Endothelial cell of umbilical vein (primary cell): ENCODE measurements at regions not wholly inside any gene's neighbourhood (a gene's known extent, or its start where the extent isn't known, plus 50 kb on each side); places are given as distances from the start of the nearest gene placed in this dataset.

ENCODE experiments used
- BruUV-seq: library from RNA; stranded (reverse); fragments of 400-500 nt; replicated peaks from 2 replicates; lab custom pipeline; 2021; lab: Mats Ljungman, UMichigan
- CTCF ChIA-PET: fragments of 300-600, 350-600 bp; sonication (Branson Sonifier 250); formaldehyde crosslinking; loops from one replicate; lab custom pipeline; 2021; ENCODE audit warnings: antibody characterized with exemption, inconsistent platforms; lab: Charles Lee
- POLR2A ChIA-PET: fragments of 300-600, 350-600 bp; sonication (Branson Sonifier 250); formaldehyde crosslinking; loops from one replicate; lab custom pipeline; 2021; ENCODE audit warnings: antibody characterized with exemption, inconsistent platforms; lab: Charles Lee
- DNase-seq: peaks from one replicate; pipeline ENCODE4 v3.0.0-alpha.2; 2011; ENCODE audit warnings: low read depth, low spot score
- FAIRE-seq: peaks from 2 replicates; lab custom pipeline; 2011; peaks lifted over from hg19 to GRCh38; lab: Jason Lieb, UNC
- H2AFZ ChIP-seq: 2 replicates; pipeline ENCODE4 v1.6.0; 2012; ENCODE audit warnings: low read depth, low read length, control low read depth, inconsistent platforms
- H3K27ac ChIP-seq: 2 replicates; pipeline ENCODE4 v1.5.1; 2011; ENCODE audit warnings: low read depth, mild to moderate bottlenecking, control low read depth, low read length, moderate library complexity; ENCODE audit not compliant: insufficient read depth
- H3K27me3 ChIP-seq, 2 experiments: 2 replicates each; pipeline versions ENCODE4 v1.6.0 to v1.6.1; 2011; ENCODE audit warnings: low read length in 2 of 2, mixed read lengths in 1 of 2; ENCODE audit not compliant: control insufficient read depth in 2 of 2, insufficient read depth in 2 of 2
- H3K36me3 ChIP-seq, 2 experiments: 2 replicates in 1 of 2; 3 replicates in 1 of 2; pipeline ENCODE4 v1.5.1; 2011; ENCODE audit warnings: low read length in 2 of 2, mild to moderate bottlenecking in 1 of 2, moderate library complexity in 1 of 2; ENCODE audit not compliant: control insufficient read depth in 2 of 2, insufficient read depth in 2 of 2; ENCODE audit errors: extremely low read depth in 1 of 2
- H3K4me1 ChIP-seq: 3 replicates; pipeline ENCODE4 v1.5.1; 2011; ENCODE audit warnings: mild to moderate bottlenecking, low read length; ENCODE audit not compliant: control insufficient read depth, insufficient read depth; ENCODE audit errors: extremely low read depth
- H3K4me2 ChIP-seq: 2 replicates; pipeline ENCODE4 v1.6.1; 2011; ENCODE audit warnings: low read length, control low read depth, mixed read lengths; ENCODE audit not compliant: insufficient read depth
- H3K4me3 ChIP-seq, 3 experiments: fragments of 200-600 bp in 1 of 3; sonication (generic), shearing (Covaris generic) in 1 of 3; replicated peaks in 1 of 3; 2 replicates each; pipeline ENCODE4 v1.5.1; 2011 to 2016; ENCODE audit warnings: control low read depth in 3 of 3, low read length in 3 of 3, mild to moderate bottlenecking in 2 of 3, inconsistent platforms in 1 of 3, low read depth in 1 of 3, moderate library complexity in 1 of 3; ENCODE audit not compliant: insufficient read depth in 1 of 3
- H3K79me2 ChIP-seq: 2 replicates; pipeline ENCODE4 v1.6.0; 2012; ENCODE audit warnings: low read length, inconsistent platforms; ENCODE audit not compliant: control insufficient read depth, insufficient read depth
- H3K9ac ChIP-seq: replicated peaks from 2 replicates; pipeline ENCODE3; 2011; ENCODE audit warnings: low read length, control low read depth; ENCODE audit not compliant: insufficient read depth; ENCODE audit errors: extremely low read depth
- H3K9me1 ChIP-seq: replicated peaks from 3 replicates; pipeline ENCODE4 v1.6.0; 2011; ENCODE audit warnings: mild to moderate bottlenecking, low read length; ENCODE audit not compliant: control insufficient read depth, insufficient read depth; ENCODE audit errors: extremely low read depth
- H3K9me3 ChIP-seq: replicated peaks from 2 replicates; pipeline ENCODE4 v1.5.1; 2012; ENCODE audit warnings: low read length, inconsistent platforms; ENCODE audit not compliant: control insufficient read depth, insufficient read depth
- H4K20me1 ChIP-seq: replicated peaks from 2 replicates; pipeline ENCODE3; 2011; ENCODE audit warnings: mild to moderate bottlenecking, low read length; ENCODE audit not compliant: control insufficient read depth, insufficient read depth; ENCODE audit errors: extremely low read depth
- CTCF ChIP-seq, 2 donors: IDR thresholded peaks; 1 replicate in 1 of 2; 2 replicates in 1 of 2; pipeline ENCODE4 v1.5.1; 2011; ENCODE audit warnings: low read length in 2 of 2, mild to moderate bottlenecking in 2 of 2, moderate library complexity in 2 of 2, control low read depth in 1 of 2, inconsistent platforms in 1 of 2, low read depth in 1 of 2; ENCODE audit not compliant: insufficient read depth in 1 of 2; ENCODE audit errors: extremely low read depth in 1 of 2
- EZH2 ChIP-seq: IDR thresholded peaks from 2 replicates; pipeline ENCODE4 v1.6.1; 2012; ENCODE audit warnings: borderline replicate concordance, low read depth, mild to moderate bottlenecking, moderate library complexity, low read length, inconsistent platforms; ENCODE audit not compliant: severe bottlenecking
- FOS ChIP-seq: IDR thresholded peaks from 2 replicates; pipeline ENCODE4 v1.6.1; 2011; ENCODE audit warnings: mild to moderate bottlenecking, low read length, moderate library complexity, borderline replicate concordance; ENCODE audit not compliant: insufficient read depth
- GATA2 ChIP-seq: IDR thresholded peaks from 2 replicates; pipeline ENCODE4 v1.7.0; 2011; ENCODE audit warnings: low read depth, mild to moderate bottlenecking, moderate library complexity, mixed read lengths, low read length; ENCODE audit not compliant: insufficient read length, insufficient read depth
- JUN ChIP-seq: IDR thresholded peaks from 2 replicates; pipeline ENCODE4 v1.6.1; 2011; ENCODE audit warnings: borderline replicate concordance, low read depth; ENCODE audit not compliant: insufficient read length, insufficient read depth
- MAX ChIP-seq: IDR thresholded peaks from 2 replicates; pipeline ENCODE4 v1.6.1; 2011; ENCODE audit not compliant: insufficient read depth, insufficient read length
- MYC ChIP-seq: IDR thresholded peaks from one replicate; pipeline ENCODE4 v1.6.1; 2011; ENCODE audit warnings: mild to moderate bottlenecking, low read depth, low read length
- POLR2A ChIP-seq: IDR thresholded peaks from 2 replicates; pipeline ENCODE4 v1.6.1; 2012; ENCODE audit warnings: low read depth, mild to moderate bottlenecking, control low read depth, low read length
- POLR2AphosphoS5 ChIP-seq: IDR thresholded peaks from 2 replicates; pipeline ENCODE4 v1.6.1; 2012; ENCODE audit warnings: low read depth, mild to moderate bottlenecking, control low read depth, low read length, moderate library complexity; ENCODE audit not compliant: insufficient read depth
- dilution Hi-C: fragments of 300-500 bp; cut with MboI; formaldehyde crosslinking; loops from one replicate; pipeline ENCODE4 v1.15.0; 2019; ENCODE audit warnings: low sequenced_read_pairs; ENCODE audit not compliant: extremely low pct_ligation_motif_present
- intact Hi-C: fragments of 100-400 bp; cut with micrococcal nuclease; formaldehyde crosslinking; loops from one replicate; pipeline ENCODE4 v1.10.0; 2022

GRCh38 chr12:58767496-58767895 is 152.8 kb downstream of the LRIG3 start:
- no peak overlapping the region for H3K4me2 ChIP-seq
- ChIA-PET CTCF (no interaction called here), POLR2A (no interaction called here)
- no peak overlapping the region for H2AFZ ChIP-seq
- H3K9ac ChIP-seq = no peak overlapping the region
- no peak overlapping the region for H3K27ac ChIP-seq
- no peaks in the 10 kb centered on the region for H3K79me2 ChIP-seq
- H3K4me3 ChIP-seq = no peak overlapping the region
- no peak for FAIRE-seq
- no peaks in the 10 kb centered on the region for H3K9me3 ChIP-seq
- dilution Hi-C loops = no loop called here
- no peak for TF ChIP-seq POLR2AphosphoS5
- TF ChIP-seq POLR2A = no peak
- TF ChIP-seq MAX = no peak
- DNase-seq = no peak
- no TSS peak for BruUV-seq
- H3K27me3 ChIP-seq = peaks cover 0 to 1% of the 10 kb centered on the region in 2 experiments
- H3K36me3 ChIP-seq = no peaks in the 10 kb centered on the region
- no peaks in the 10 kb centered on the region for H4K20me1 ChIP-seq
- no peaks in the 10 kb centered on the region for H3K4me1 ChIP-seq
- intact Hi-C loops = no loop called here
- H3K9me1 ChIP-seq = no peaks in the 10 kb centered on the region

- H3K9me3 ChIP-seq = no peaks in the 10 kb centered on the region
- no peaks in the 10 kb centered on the region for H3K9me1 ChIP-seq
- H2AFZ ChIP-seq = no peak overlapping the region
- no peak overlapping the region for H3K4me2 ChIP-seq
- FAIRE-seq = no peak
- intact Hi-C loops (no loop called here), dilution Hi-C loops (no loop called here)
- no peak overlapping the region for H3K4me3 ChIP-seq
- no peaks in the 10 kb centered on the region for H3K79me2 ChIP-seq
- ChIA-PET CTCF (interaction anchor here (0.9 to 2.6 kb wide), 2 partner anchors 20 to 30 kb away, joined by 3 to 10 read pairs; no protein-coding TSS in a partner anchor), POLR2A (no interaction called here)
- no peak overlapping the region for H3K9ac ChIP-seq
- TF ChIP-seq MYC = no peak
- TF ChIP-seq JUN = no peak
- no peak for TF ChIP-seq FOS
- TF ChIP-seq CTCF (IDR thresholded peaks at IDR 0.05; ENCODE audit: extremely low read depth in 1 of 2, insufficient read depth in 1 of 2, low read depth in 1 of 2, low read length in 2 of 2) = no peak
- no peak for TF ChIP-seq GATA2
- TF ChIP-seq POLR2A = no peak
- no peak for TF ChIP-seq POLR2AphosphoS5
- TF ChIP-seq EZH2 = no peak
- no peaks in the 10 kb centered on the region for H4K20me1 ChIP-seq
- no peaks in the 10 kb centered on the region for H3K4me1 ChIP-seq
- peaks cover 0 to 1% of the 10 kb centered on the region in 2 experiments for H3K27me3 ChIP-seq
- H3K27ac ChIP-seq = no peak overlapping the region
- no TSS peak for BruUV-seq
- no peak for DNase-seq
- H3K36me3 ChIP-seq = no peaks in the 10 kb centered on the region
Measured at GRCh38 chr12:58773986-58774385, 146.3 kb downstream of the LRIG3 start.
